ES-I3 (cell line): ENCODE measurements at regions not wholly inside any gene's neighbourhood (a gene's known extent, or its start where the extent isn't known, plus 50 kb on each side); places are given as distances from the start of the nearest gene placed in this dataset.
"Not testable (repeated sequence)": the region's sequence is repeated elsewhere in the genome, so short reads cannot be mapped to it uniquely, and the experiment has no call there.

ENCODE experiments used
- H3K36me3 ChIP-seq: 2 replicates; pipeline ENCODE4 v1.6.1; 2013; ENCODE audit warnings: mild to moderate bottlenecking, low read length, control low read depth, moderate library complexity; ENCODE audit not compliant: insufficient read depth
- H3K4me1 ChIP-seq: 2 replicates; pipeline ENCODE4 v1.6.1; 2013; ENCODE audit warnings: mild to moderate bottlenecking, control low read depth, low read length; ENCODE audit not compliant: insufficient read depth
- H3K9ac ChIP-seq: 2 replicates; pipeline ENCODE4 v1.6.1; 2013; ENCODE audit warnings: low read depth, mild to moderate bottlenecking, low read length, moderate library complexity
- H3K9me3 ChIP-seq: 2 replicates; pipeline ENCODE4 v1.6.1; 2013; ENCODE audit warnings: mild to moderate bottlenecking, low read length, moderate library complexity; ENCODE audit not compliant: control insufficient read depth, insufficient read depth

DNA sequence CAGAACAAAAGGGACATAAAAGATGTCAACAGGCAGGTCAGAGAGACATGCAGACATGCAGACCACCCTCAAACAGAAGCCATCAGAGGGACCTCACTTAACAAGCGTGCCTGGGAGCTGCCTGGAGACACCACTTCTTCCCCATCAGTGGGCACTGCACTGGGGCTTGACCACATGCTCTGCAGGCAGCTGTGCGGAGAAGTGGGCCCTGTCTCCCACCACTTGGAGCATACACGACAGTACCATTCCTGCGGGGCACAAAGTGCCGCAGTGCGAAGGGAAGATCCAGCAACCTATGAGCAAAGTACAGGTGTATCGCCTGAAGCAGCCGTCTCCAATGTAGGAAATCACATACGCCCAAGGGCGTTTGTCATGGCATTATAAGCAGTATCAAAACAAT lies 150.5 kb upstream of the FOXD4L5 start:
- Histone ChIP-seq H3K9ac (no peak overlapping the region), H3K36me3 (no peaks in the 10 kb centered on the region), H3K9me3 (no peaks in the 10 kb centered on the region), H3K4me1 (no peaks in the 10 kb centered on the region)

- no peaks in the 10 kb centered on the region for H3K4me1 ChIP-seq
- H3K9me3 ChIP-seq: no peaks in the 10 kb centered on the region
Observed at GRCh38 chr9:65432722-65433323, 147.8 kb upstream of the FOXD4L5 start.

GRCh38 chr9:65432051-65432450 lies 147.0 kb upstream of the FOXD4L5 start:
- Histone ChIP-seq H3K4me1 (no peaks in the 10 kb centered on the region), H3K9me3 (no peaks in the 10 kb centered on the region), H3K9ac (no peak overlapping the region), H3K36me3 (no peaks in the 10 kb centered on the region)

More at GRCh38 chr9:65432722-65433323, 147.8 kb upstream of the FOXD4L5 start:
- Histone ChIP-seq H3K9ac (no peak overlapping the region), H3K36me3 (no peaks in the 10 kb centered on the region)

GRCh38 chr9:65430221-65430620 lies 145.2 kb upstream of the FOXD4L5 start:
- Histone ChIP-seq H3K36me3 (no peaks in the 10 kb centered on the region), H3K9me3 (no peaks in the 10 kb centered on the region), H3K4me1 (no peaks in the 10 kb centered on the region)

GRCh38 chr9:65427361-65427760 lies 142.4 kb upstream of the FOXD4L5 start:
- not testable (repeated sequence) for H3K36me3 ChIP-seq, H3K9ac ChIP-seq, H3K4me1 ChIP-seq, H3K9me3 ChIP-seq

More at GRCh38 chr9:65430221-65430620, 145.2 kb upstream of the FOXD4L5 start:
- H3K9ac ChIP-seq: no peak overlapping the region

- H3K4me1 ChIP-seq, H3K9me3 ChIP-seq, H3K9ac ChIP-seq, H3K36me3 ChIP-seq: not testable (repeated sequence)
Observed at GRCh38 chr9:65426813-65427212, 141.8 kb upstream of the FOXD4L5 start.

GRCh38 chr9:65426231-65426630 lies 141.2 kb upstream of the FOXD4L5 start:
- no peaks in the 10 kb centered on the region for H3K9me3 ChIP-seq

DNA sequence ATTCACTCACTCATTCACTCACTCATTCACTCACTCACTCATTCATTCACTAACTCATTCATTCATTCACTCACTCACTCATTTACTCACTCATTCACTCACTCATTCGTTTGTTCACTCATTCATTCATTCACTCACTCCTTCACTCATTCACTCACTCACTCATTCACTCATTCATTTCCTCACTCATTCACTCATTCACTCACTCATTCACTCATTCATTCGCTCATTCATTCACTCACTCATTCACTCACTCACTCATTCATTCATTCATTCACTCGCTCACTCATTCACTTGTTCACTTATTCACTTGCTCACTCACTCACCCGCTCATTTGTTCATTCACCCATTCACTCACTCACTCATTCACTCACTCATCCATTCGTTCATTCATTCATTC lies 140.2 kb upstream of the FOXD4L5 start:
- H3K9ac ChIP-seq, H3K4me1 ChIP-seq, H3K9me3 ChIP-seq, H3K36me3 ChIP-seq: not testable (repeated sequence)

More at GRCh38 chr9:65426231-65426630, 141.2 kb upstream of the FOXD4L5 start:
- H3K9ac ChIP-seq: no peak overlapping the region
- H3K36me3 ChIP-seq: no peaks in the 10 kb centered on the region
- H3K4me1 ChIP-seq: no peaks in the 10 kb centered on the region

- not testable (repeated sequence) for H3K9me3 ChIP-seq, H3K4me1 ChIP-seq, H3K9ac ChIP-seq, H3K36me3 ChIP-seq
Observed at GRCh38 chr9:65424437-65424984, 139.5 kb upstream of the FOXD4L5 start.

- H3K9ac ChIP-seq, H3K9me3 ChIP-seq, H3K4me1 ChIP-seq, H3K36me3 ChIP-seq: not testable (repeated sequence)
Observed at GRCh38 chr9:65423691-65424436, 138.9 kb upstream of the FOXD4L5 start.

DNA sequence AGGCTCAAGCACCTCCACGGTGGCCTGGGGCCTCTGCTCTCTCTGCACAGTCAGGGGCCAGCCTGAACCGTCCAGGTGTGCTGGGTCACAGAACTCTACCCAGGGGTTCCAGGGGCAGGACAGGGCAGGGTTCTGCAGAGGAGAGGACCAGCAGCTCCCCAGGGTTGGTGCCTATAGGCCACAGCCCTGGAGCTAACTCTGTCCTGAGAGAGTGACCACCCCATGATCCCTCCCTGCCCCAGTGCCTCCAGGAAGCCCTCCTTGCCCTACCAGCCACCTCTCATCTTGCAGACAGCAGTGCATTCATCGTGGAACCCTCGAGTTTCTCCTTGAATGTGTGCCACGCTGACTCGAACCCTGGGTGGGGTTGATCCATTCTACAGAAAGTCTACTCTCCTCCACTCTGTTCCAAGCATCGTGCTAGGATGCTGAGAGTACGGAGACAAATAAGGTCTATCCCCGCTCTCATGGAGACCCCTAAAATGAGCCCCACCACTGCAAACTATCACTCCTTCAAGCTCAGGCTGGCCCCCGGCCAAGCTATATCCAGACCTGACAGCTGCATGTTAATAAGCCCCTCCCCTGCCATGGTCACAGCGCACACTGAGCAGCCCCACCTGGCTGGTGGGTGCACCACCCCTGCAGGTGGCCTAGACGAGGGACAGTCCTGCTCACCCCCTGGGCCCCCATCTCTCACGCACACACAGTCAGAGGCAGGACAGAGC lies 138.1 kb upstream of the FOXD4L5 start:
- not testable (repeated sequence) for H3K36me3 ChIP-seq, H3K9ac ChIP-seq, H3K9me3 ChIP-seq, H3K4me1 ChIP-seq

DNA sequence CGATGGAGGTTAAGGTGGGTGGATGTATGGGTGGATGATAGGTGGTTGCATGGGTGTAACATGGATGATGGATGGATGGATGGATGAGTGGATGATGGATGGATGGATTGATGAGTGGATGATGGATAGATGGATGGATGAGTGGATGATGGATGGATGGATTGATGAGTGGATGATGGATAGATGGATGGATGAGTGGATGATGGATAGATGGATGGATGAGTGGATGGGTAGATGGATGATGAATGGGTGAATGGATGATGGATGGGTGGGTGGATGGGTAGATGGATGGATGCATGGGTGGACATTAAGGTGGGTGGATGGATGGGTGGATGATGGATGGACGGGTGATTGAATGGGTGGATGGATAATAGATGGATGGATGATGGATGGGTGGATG lies 136.5 kb upstream of the FOXD4L5 start:
- H3K36me3 ChIP-seq, H3K4me1 ChIP-seq, H3K9ac ChIP-seq, H3K9me3 ChIP-seq: not testable (repeated sequence)

DNA sequence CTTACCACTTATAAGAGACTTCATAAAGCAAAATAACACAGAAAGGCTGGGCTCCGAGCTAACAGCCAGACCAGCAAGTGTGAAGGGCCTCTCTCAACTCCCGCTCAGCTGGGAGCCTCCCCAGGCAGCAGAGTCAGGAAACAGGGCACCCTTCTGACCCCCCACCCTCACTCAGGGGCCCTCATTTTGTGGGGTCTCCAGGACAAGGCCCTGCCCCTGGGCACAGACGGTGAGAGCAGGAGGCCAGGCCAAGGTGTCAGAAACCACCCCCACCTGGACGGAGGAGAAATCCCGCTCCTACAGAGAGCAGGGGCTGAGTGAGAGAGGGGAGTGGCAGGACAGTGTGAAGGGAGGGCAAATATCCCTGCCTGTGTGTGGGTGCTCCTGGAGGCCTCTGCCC lies 135.8 kb upstream of the FOXD4L5 start:
- no peak overlapping the region for H3K9ac ChIP-seq
- no peaks in the 10 kb centered on the region for H3K4me1 ChIP-seq
- H3K36me3 ChIP-seq: no peaks in the 10 kb centered on the region
- no peaks in the 10 kb centered on the region for H3K9me3 ChIP-seq

DNA sequence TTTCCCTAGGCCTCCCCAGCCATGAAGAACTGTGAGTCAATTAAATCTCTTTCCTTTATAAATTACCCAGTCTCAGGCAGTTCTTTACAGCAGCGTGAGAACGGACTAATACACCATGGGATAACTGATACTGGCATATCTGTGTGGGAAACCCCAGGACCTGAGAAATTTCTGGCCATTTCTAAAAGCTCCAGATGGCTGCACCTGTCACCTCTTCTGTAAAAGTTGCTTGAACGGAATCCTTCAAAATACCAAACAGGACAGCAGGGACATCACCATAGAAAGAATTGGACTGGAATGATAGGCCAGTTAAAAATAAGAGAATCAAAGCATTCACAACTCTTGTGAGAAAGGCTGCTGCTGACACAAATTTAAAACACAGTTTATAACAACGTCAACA lies 134.0 kb upstream of the FOXD4L5 start:
- not testable (repeated sequence) for H3K4me1 ChIP-seq, H3K9me3 ChIP-seq, H3K36me3 ChIP-seq, H3K9ac ChIP-seq

- not testable (repeated sequence) for H3K36me3 ChIP-seq, H3K9ac ChIP-seq, H3K4me1 ChIP-seq, H3K9me3 ChIP-seq
Observed at GRCh38 chr9:65416948-65417347, 131.9 kb upstream of the FOXD4L5 start.
